ENCODE measurements at regions not wholly inside any gene's neighbourhood (a gene's known extent, or its start where the extent isn't known, plus 50 kb on each side); places are given as distances from the start of the nearest gene placed in this dataset.

DNA sequence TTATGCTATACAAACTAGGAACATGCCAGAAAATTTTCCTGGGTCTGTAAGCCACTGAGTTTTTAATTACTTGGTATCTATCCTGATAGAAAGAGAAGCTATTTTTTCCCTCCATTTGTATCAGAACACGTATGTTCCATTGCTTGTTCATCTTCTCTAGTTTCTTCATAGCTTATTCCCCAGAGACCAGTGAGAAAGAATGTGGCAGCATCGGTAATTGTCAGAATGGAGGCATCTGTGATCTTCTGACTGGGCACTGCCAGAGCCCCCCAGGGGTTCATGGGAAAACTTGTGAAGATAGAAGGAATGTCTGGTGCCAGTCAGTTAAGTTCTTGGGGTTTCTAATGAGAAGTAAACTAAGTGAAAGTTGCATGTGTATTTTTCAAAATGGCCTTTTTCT lies 720.2 kb upstream of the GOLIM4 start:
- intact Hi-C loops (cut with DNase I) = no loop called here
- Histone ChIP-seq H3K27me3 (no peaks in the 10 kb centered on the region), H3K4me3 (no peak overlapping the region), H3K4me1 (no peaks in the 10 kb centered on the region), H3K36me3 (no peaks in the 10 kb centered on the region), H3K9me3 (no peaks in the 10 kb centered on the region), H3K27ac (no peak overlapping the region), H3K9ac (ENCODE audit: low read depth in 2 of 2, low read length in 2 of 2) (no peak overlapping the region)
- DNase-seq = no peak
- TF ChIP-seq, protein P1, sequence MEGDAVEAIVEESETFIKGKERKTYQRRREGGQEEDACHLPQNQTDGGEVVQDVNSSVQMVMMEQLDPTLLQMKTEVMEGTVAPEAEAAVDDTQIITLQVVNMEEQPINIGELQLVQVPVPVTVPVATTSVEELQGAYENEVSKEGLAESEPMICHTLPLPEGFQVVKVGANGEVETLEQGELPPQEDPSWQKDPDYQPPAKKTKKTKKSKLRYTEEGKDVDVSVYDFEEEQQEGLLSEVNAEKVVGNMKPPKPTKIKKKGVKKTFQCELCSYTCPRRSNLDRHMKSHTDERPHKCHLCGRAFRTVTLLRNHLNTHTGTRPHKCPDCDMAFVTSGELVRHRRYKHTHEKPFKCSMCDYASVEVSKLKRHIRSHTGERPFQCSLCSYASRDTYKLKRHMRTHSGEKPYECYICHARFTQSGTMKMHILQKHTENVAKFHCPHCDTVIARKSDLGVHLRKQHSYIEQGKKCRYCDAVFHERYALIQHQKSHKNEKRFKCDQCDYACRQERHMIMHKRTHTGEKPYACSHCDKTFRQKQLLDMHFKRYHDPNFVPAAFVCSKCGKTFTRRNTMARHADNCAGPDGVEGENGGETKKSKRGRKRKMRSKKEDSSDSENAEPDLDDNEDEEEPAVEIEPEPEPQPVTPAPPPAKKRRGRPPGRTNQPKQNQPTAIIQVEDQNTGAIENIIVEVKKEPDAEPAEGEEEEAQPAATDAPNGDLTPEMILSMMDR (IDR thresholded peaks at IDR 0.05) = no peak

DNA sequence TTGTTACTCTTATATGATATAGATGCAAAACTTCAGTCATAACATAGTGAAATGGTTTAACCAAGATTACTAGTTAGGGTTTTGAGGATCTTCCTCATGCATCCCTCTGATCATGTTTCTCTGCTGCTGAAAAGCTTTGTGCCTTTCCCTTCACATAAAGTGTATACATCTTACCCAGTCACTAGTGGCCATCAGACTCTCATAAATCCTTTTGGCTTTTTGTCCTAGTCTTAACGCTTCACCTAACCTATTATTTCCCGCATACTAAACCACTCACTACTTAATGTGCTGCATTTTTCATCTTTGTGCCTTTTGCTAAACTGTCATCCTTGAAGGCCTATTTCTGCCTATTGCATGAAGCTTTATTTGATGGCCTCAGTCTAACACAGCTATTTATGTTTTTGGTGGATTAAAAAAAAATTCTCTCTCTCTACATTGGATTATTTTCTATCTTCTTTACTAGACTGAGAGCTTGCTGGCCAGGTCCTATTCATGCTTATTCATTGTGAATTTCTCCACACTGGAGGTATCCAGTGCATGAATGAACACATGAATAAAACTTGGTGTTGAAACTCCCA lies 717.6 kb upstream of the GOLIM4 start:
- no peak for DNase-seq
- Histone ChIP-seq H3K9ac (ENCODE audit: low read depth in 2 of 2, low read length in 2 of 2) (no peak overlapping the region), H3K36me3 (no peaks in the 10 kb centered on the region), H3K4me1 (no peaks in the 10 kb centered on the region), H3K9me3 (no peaks in the 10 kb centered on the region), H3K27ac (no peak overlapping the region), H3K27me3 (no peaks in the 10 kb centered on the region), H3K4me3 (no peak overlapping the region)
- intact Hi-C loops (cut with DNase I) = no loop called here
- TF ChIP-seq, protein P1 (IDR thresholded peaks at IDR 0.05) = no peak

DNA sequence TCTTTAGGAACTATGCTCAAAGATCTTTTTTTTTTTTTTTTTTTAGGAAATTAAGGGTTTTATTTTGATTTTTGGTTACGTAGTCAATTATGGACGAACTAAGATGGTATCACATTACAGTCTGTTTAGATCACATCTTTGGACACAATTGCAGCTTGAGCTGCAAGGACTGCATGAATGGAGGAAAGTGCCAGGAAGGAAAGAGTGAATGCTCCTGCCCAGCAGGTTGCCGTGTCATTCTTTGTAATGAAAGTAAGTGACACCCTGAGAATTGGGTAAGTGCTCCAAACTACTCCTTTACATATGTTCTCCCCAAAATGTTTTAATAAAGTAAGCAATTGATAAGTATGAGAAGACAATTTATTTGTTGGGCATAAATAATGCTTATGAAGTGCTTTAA lies 716.5 kb upstream of the GOLIM4 start:
- Histone ChIP-seq H3K27ac (no peak overlapping the region), H3K27me3 (no peaks in the 10 kb centered on the region), H3K36me3 (no peaks in the 10 kb centered on the region), H3K9me3 (no peaks in the 10 kb centered on the region), H3K4me3 (no peak overlapping the region), H3K9ac (ENCODE audit: low read depth in 2 of 2, low read length in 2 of 2) (no peak overlapping the region), H3K4me1 (no peaks in the 10 kb centered on the region)
- TF ChIP-seq, protein P1 (IDR thresholded peaks at IDR 0.05) = no peak
- no peak for DNase-seq
- intact Hi-C loops (cut with DNase I) = no loop called here

DNA sequence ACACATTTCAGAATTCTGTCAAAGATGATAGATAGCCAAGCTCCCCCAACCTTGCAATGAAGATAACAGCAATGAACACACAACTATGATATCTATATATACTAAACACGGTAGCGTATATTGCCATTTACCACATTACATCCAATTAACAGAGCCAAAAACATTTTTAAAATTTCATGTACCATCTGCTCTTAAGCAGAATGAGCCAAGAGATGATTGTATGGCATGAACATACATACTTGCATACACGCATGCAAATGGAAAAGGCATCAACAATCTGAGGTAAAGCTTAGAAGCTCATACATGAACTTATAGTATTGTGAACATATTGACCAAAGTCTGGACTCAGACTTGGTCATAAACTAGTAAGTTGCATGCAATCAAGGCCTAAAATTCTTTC lies 712.9 kb upstream of the GOLIM4 start:
- TF ChIP-seq, protein P1 (IDR thresholded peaks at IDR 0.05) = no peak

DNA sequence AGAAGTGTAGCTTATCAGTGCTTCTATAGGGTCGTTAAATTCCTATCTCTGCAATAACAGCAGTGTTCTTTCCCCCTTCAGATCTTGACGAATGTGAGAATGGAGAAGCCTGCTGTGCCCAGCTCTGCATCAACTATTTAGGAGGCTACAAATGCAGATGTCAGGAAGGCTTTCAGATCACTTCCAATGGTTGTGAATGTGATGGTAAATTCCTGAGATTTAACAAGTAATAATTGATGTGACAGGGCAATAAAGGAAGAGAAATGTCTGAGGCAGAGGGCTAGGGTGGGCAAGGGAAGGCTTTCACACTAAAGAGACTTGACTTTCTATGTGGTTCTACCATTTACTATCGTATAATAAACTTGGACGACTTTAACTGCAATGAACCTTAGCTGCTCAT lies 711.7 kb upstream of the GOLIM4 start:
- TF ChIP-seq, protein P1 (IDR thresholded peaks at IDR 0.05) = no peak
- H3K9ac ChIP-seq (ENCODE audit: low read depth in 2 of 2, low read length in 2 of 2) = no peak overlapping the region
- no peaks in the 10 kb centered on the region for H3K36me3 ChIP-seq
- no peaks in the 10 kb centered on the region for H3K27me3 ChIP-seq
- H3K27ac ChIP-seq = no peak overlapping the region
- no peak overlapping the region for H3K4me3 ChIP-seq
- intact Hi-C loops (cut with DNase I) = no loop called here
- H3K4me1 ChIP-seq = no peaks in the 10 kb centered on the region
- H3K9me3 ChIP-seq = no peaks in the 10 kb centered on the region
- DNase-seq = no peak

More for the DNA sequence above, 712.9 kb upstream of the GOLIM4 start:
- Histone ChIP-seq H3K27ac (no peak overlapping the region), H3K27me3 (no peaks in the 10 kb centered on the region), H3K4me1 (no peaks in the 10 kb centered on the region), H3K4me3 (no peak overlapping the region), H3K36me3 (no peaks in the 10 kb centered on the region), H3K9ac (ENCODE audit: low read depth in 2 of 2, low read length in 2 of 2) (no peak overlapping the region), H3K9me3 (no peaks in the 10 kb centered on the region)
- intact Hi-C loops (cut with DNase I) = no loop called here
- no peak for DNase-seq
